ENCODE measurements at regions not wholly inside any gene's neighbourhood (a gene's known extent, or its start where the extent isn't known, plus 50 kb on each side); places are given as distances from the start of the nearest gene placed in this dataset.

GRCh38 chr1:72892461-72892860 lies 610.1 kb upstream of the NEGR1 start:
- Histone ChIP-seq H3K36me3 (replicated peaks in 1 of 2; ENCODE audit: insufficient read depth in 1 of 2, low read depth in 2 of 2) (no peaks in the 10 kb centered on the region), H3K4me1 (no peaks in the 10 kb centered on the region), H3K27ac (no peak overlapping the region), H3K4me3 (no peak overlapping the region), H3K27me3 (no peaks in the 10 kb centered on the region), H3K9me3 (no peaks in the 10 kb centered on the region)
- 27 to 32% methylated on average over 1 of the region's 1 CpG for WGBS, 2 donors
- no peak for ATAC-seq
- no peak for TF ChIP-seq CTCF (IDR thresholded peaks at IDR 0.05)
- intact Hi-C loops (cut with DNase I): no loop called here
- DNase-seq: no peak

GRCh38 chr1:72891976-72892375 lies 609.6 kb upstream of the NEGR1 start:
- intact Hi-C loops (cut with DNase I): no loop called here
- H3K27ac ChIP-seq: no peak overlapping the region
- no peak overlapping the region for H3K4me3 ChIP-seq
- DNase-seq: no peak
- TF ChIP-seq POLR2A (IDR thresholded peaks at IDR 0.05): no peak
- no peak for TF ChIP-seq CTCF (IDR thresholded peaks at IDR 0.05)
- no peaks in the 10 kb centered on the region for H3K9me3 ChIP-seq
- WGBS, 2 donors: 68 to 71% methylated on average over 6 of the region's 6 CpGs
- no peaks in the 10 kb centered on the region for H3K27me3 ChIP-seq
- no peak for ATAC-seq
- no peaks in the 10 kb centered on the region for H3K36me3 ChIP-seq (replicated peaks in 1 of 2; ENCODE audit: insufficient read depth in 1 of 2, low read depth in 2 of 2)
- no peaks in the 10 kb centered on the region for H3K4me1 ChIP-seq

DNA sequence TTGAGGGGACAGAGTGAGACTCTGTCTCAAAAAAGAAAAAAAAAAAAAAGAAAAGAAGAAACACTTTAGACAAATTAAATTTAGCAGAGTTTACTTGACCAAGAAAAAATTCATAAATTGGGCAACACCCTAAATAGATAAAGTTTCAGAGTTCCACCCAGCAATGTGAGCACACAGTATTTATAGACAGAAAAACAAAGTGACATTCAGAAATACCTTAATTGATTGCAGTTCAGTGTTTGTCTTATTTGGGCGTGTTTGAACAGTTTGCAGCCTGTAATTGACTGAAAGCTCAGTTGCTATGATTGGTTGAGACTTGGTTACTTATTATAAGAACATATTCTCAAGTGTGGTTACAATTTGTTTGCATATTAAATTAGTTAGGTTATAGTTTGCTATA lies 603.5 kb upstream of the NEGR1 start:
- ATAC-seq (no peak), DNase-seq (no peak)
- H3K27me3 ChIP-seq: no peaks in the 10 kb centered on the region
- no peak overlapping the region for H3K27ac ChIP-seq
- no peaks in the 10 kb centered on the region for H3K4me1 ChIP-seq
- WGBS, 2 donors: 7 to 26% methylated on average over 1 of the region's 1 CpG
- TF ChIP-seq CTCF (IDR thresholded peaks at IDR 0.05): no peak
- no peak for TF ChIP-seq POLR2A (IDR thresholded peaks at IDR 0.05)
- intact Hi-C loops (cut with DNase I): no loop called here
- no peaks in the 10 kb centered on the region for H3K36me3 ChIP-seq (replicated peaks in 1 of 2; ENCODE audit: insufficient read depth in 1 of 2, low read depth in 2 of 2)
- no peak overlapping the region for H3K4me3 ChIP-seq
- no peaks in the 10 kb centered on the region for H3K9me3 ChIP-seq

DNA sequence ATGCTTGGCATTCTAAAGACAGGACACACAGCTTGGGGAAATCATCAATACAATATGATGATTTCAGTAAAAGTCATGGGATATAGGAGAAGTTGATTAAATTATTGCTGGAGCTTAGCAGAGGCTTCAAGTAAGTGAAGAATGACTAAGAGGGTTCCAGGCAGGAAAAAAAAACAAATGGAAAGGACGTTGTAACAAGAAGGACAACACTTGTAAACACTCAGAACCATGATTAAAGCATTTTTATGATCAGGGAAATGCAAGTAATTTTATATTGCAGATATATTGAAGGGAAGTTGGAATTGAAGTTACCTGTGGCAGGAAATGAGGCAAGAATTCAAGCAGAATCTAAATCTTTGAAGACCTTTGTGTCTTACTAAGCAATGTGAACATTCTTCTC lies 602.7 kb upstream of the NEGR1 start:
- Histone ChIP-seq H3K27ac (no peak overlapping the region), H3K27me3 (no peaks in the 10 kb centered on the region), H3K4me1 (no peaks in the 10 kb centered on the region), H3K4me3 (no peak overlapping the region), H3K9me3 (no peaks in the 10 kb centered on the region), H3K36me3 (replicated peaks in 1 of 2; ENCODE audit: insufficient read depth in 1 of 2, low read depth in 2 of 2) (no peaks in the 10 kb centered on the region)
- 12 to 19% methylated on average over 1 of the region's 1 CpG for WGBS, 2 donors
- intact Hi-C loops (cut with DNase I): no loop called here
- TF ChIP-seq POLR2A (IDR thresholded peaks at IDR 0.05) (no peak), CTCF (IDR thresholded peaks at IDR 0.05) (no peak)
- DNase-seq (no peak), ATAC-seq (no peak)

DNA sequence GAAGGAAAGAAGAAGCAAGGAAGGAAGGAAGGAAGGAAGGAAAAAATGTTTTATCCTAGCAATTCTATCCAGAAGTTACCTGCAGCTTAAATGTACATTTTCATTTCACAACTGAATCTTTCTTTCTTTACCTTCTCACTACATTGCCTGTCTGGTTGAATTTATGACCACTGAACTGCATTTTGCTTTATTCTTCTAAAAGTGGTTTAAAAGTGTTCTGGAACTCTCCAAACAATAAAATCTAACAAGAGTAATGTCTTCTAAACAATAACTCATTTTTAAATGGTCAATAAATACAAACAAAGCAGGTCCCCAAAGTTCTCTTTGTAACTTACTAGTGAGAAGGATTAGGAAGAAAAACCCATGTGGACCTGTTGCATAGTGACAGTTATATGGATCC lies 587.5 kb upstream of the NEGR1 start:
- H3K27ac ChIP-seq: no peak overlapping the region
- H3K4me3 ChIP-seq: no peak overlapping the region
- no peaks in the 10 kb centered on the region for H3K27me3 ChIP-seq
- H3K36me3 ChIP-seq (replicated peaks in 1 of 2; ENCODE audit: insufficient read depth in 1 of 2, low read depth in 2 of 2): no peaks in the 10 kb centered on the region
- intact Hi-C loops (cut with DNase I): no loop called here
- no peaks in the 10 kb centered on the region for H3K9me3 ChIP-seq
- no peaks in the 10 kb centered on the region for H3K4me1 ChIP-seq
- ATAC-seq: no peak
- TF ChIP-seq POLR2A (IDR thresholded peaks at IDR 0.05): no peak
- TF ChIP-seq CTCF (IDR thresholded peaks at IDR 0.05): no peak
- DNase-seq: no peak

All from body of pancreas (tissue), 4 donors.